ENCODE measurements at regions not wholly inside any gene's neighbourhood (a gene's known extent, or its start where the extent isn't known, plus 50 kb on each side); places are given as distances from the start of the nearest gene placed in this dataset.
"Not testable (repeated sequence)": the region's sequence is repeated elsewhere in the genome, so short reads cannot be mapped to it uniquely, and the experiment has no call there.

GRCh38 chrX:39492497-39493162, 605.1 kb downstream of the BCOR start:
- POLR2A ChIA-PET = no interaction called here
- BruUV-seq (replicated peaks) = no TSS peak
- DNase-seq = no peak
- no peak for TF ChIP-seq CTCF (IDR thresholded peaks at IDR 0.05; ENCODE audit: insufficient read depth in 1 of 2, low read depth in 1 of 2, low read length in 1 of 2, severe bottlenecking in 1 of 2, unreplicated experiment in 1 of 2)
- no peaks in the 10 kb centered on the region for H3K4me1 Mint-ChIP-seq (ENCODE audit: low read depth, unreplicated experiment)
- intact Hi-C loops (cut with micrococcal nuclease; ENCODE audit: unreplicated experiment) = no loop called here
- Histone ChIP-seq H3K36me3 (ENCODE audit: control insufficient read depth, insufficient read depth, low read length) (no peaks in the 10 kb centered on the region), H3K4me1 (no peaks in the 10 kb centered on the region), H3K4me3 (ENCODE audit: low read depth, low read length) (no peak overlapping the region), H3K27me3 (replicated peaks; ENCODE audit: control insufficient read depth, insufficient read depth, low read length) (no peaks in the 10 kb centered on the region), H3K9me3 (no peaks in the 10 kb centered on the region)
- H3K27ac Mint-ChIP-seq (ENCODE audit: unreplicated experiment) = no peak overlapping the region
- no peaks in the 10 kb centered on the region for H3K36me3 Mint-ChIP-seq (ENCODE audit: insufficient read depth, unreplicated experiment)
- CTCF ChIA-PET = no interaction called here
- no peak overlapping the region for H3K4me3 Mint-ChIP-seq (ENCODE audit: unreplicated experiment)
- no peaks in the 10 kb centered on the region for H3K9me3 Mint-ChIP-seq (ENCODE audit: unreplicated experiment)
- no peaks in the 10 kb centered on the region for H3K27me3 Mint-ChIP-seq (ENCODE audit: insufficient read depth, unreplicated experiment)

GRCh38 chrX:39493168-39493567, 604.6 kb downstream of the BCOR start:
- no TSS peak for BruUV-seq (replicated peaks)

GRCh38 chrX:39497117-39497516, 600.6 kb downstream of the BCOR start:
- H3K36me3 Mint-ChIP-seq (ENCODE audit: insufficient read depth, unreplicated experiment); H3K4me3 ChIP-seq (ENCODE audit: low read depth, low read length); H3K4me1 Mint-ChIP-seq (ENCODE audit: low read depth, unreplicated experiment); intact Hi-C loops (cut with micrococcal nuclease; ENCODE audit: unreplicated experiment); H3K27ac Mint-ChIP-seq (ENCODE audit: unreplicated experiment); DNase-seq; H3K9me3 Mint-ChIP-seq (ENCODE audit: unreplicated experiment); H3K9me3 ChIP-seq; BruUV-seq (replicated peaks); H3K4me3 Mint-ChIP-seq (ENCODE audit: unreplicated experiment); H3K4me1 ChIP-seq; H3K27me3 Mint-ChIP-seq (ENCODE audit: insufficient read depth, unreplicated experiment); CTCF ChIA-PET; H3K27me3 ChIP-seq (replicated peaks; ENCODE audit: control insufficient read depth, insufficient read depth, low read length); H3K36me3 ChIP-seq (ENCODE audit: control insufficient read depth, insufficient read depth, low read length): not testable (repeated sequence)
- POLR2A ChIA-PET = interaction anchor here (0.7 kb wide), 1 partner anchor 516 kb away, joined by 3 read pairs; no protein-coding TSS in a partner anchor

More at GRCh38 chrX:39493168-39493567, 604.6 kb downstream of the BCOR start:
- DNase-seq = no peak
- no peaks in the 10 kb centered on the region for H3K4me1 Mint-ChIP-seq (ENCODE audit: low read depth, unreplicated experiment)
- peaks cover 2% of the 10 kb centered on the region for H3K27me3 Mint-ChIP-seq (ENCODE audit: insufficient read depth, unreplicated experiment)
- ChIA-PET CTCF (no interaction called here), POLR2A (no interaction called here)
- no peaks in the 10 kb centered on the region for H3K36me3 Mint-ChIP-seq (ENCODE audit: insufficient read depth, unreplicated experiment)
- H3K9me3 ChIP-seq = no peaks in the 10 kb centered on the region
- no peak overlapping the region for H3K4me3 Mint-ChIP-seq (ENCODE audit: unreplicated experiment)
- no peaks in the 10 kb centered on the region for H3K36me3 ChIP-seq (ENCODE audit: control insufficient read depth, insufficient read depth, low read length)
- no peaks in the 10 kb centered on the region for H3K27me3 ChIP-seq (replicated peaks; ENCODE audit: control insufficient read depth, insufficient read depth, low read length)
- no peak for TF ChIP-seq CTCF (IDR thresholded peaks at IDR 0.05; ENCODE audit: insufficient read depth in 1 of 2, low read depth in 1 of 2, low read length in 1 of 2, severe bottlenecking in 1 of 2, unreplicated experiment in 1 of 2)
- no peaks in the 10 kb centered on the region for H3K4me1 ChIP-seq
- H3K9me3 Mint-ChIP-seq (ENCODE audit: unreplicated experiment) = no peaks in the 10 kb centered on the region
- H3K4me3 ChIP-seq (ENCODE audit: low read depth, low read length) = no peak overlapping the region
- intact Hi-C loops (cut with micrococcal nuclease; ENCODE audit: unreplicated experiment) = no loop called here
- no peak overlapping the region for H3K27ac Mint-ChIP-seq (ENCODE audit: unreplicated experiment)

All from Caco-2 (cell line).